ENCODE measurements at regions not wholly inside any gene's neighbourhood (a gene's known extent, or its start where the extent isn't known, plus 50 kb on each side); places are given as distances from the start of the nearest gene placed in this dataset.

- POLR2A ChIA-PET: no interaction called here
- TF ChIP-seq FOXM1 (IDR thresholded peaks at IDR 0.05; ENCODE audit: borderline replicate concordance): no peak
- TF ChIP-seq LEF1 (IDR thresholded peaks at IDR 0.05; ENCODE audit: borderline replicate concordance): no peak
- TF ChIP-seq SP1 (IDR thresholded peaks at IDR 0.05): no peak
- no peak for TF ChIP-seq TARDBP (IDR thresholded peaks at IDR 0.05)
- no peak for TF ChIP-seq BHLHE40 (IDR thresholded peaks at IDR 0.05; ENCODE audit: borderline replicate concordance)
- TF ChIP-seq ARNT (IDR thresholded peaks at IDR 0.05): no peak
- no peak for TF ChIP-seq NFRKB (IDR thresholded peaks at IDR 0.05)
- TF ChIP-seq PKNOX1 (IDR thresholded peaks at IDR 0.05): no peak
- TF ChIP-seq CTBP1 (IDR thresholded peaks at IDR 0.05; ENCODE audit: borderline replicate concordance): no peak
- TF ChIP-seq FOXK2 (IDR thresholded peaks at IDR 0.05): no peak
- TF ChIP-seq L3MBTL2 (conservative IDR thresholded peaks at IDR 0.05): no peak
- TF ChIP-seq HDGF (IDR thresholded peaks at IDR 0.05; ENCODE audit: borderline replicate concordance): no peak
- no peak for TF ChIP-seq SUZ12 (IDR thresholded peaks at IDR 0.05)
- CTCF ChIA-PET: no interaction called here
- no peak for DNase-seq (ENCODE audit: extremely low spot score)
These were observed 302.0 kb downstream of the DUSP10 start for GRCh38 chr1:221439747-221440501.

GRCh38 chr1:221440658-221441057, 301.2 kb downstream of the DUSP10 start:
- DNase-seq (ENCODE audit: extremely low spot score): no peak
- TF ChIP-seq FOXM1 (IDR thresholded peaks at IDR 0.05; ENCODE audit: borderline replicate concordance): no peak
- CTCF ChIA-PET: no interaction called here
- POLR2A ChIA-PET: no interaction called here

- DNase-seq (ENCODE audit: extremely low spot score): no peak
- TF ChIP-seq CTBP1 (IDR thresholded peaks at IDR 0.05; ENCODE audit: borderline replicate concordance): no peak
- TF ChIP-seq PKNOX1 (IDR thresholded peaks at IDR 0.05): no peak
- TF ChIP-seq FOXM1 (IDR thresholded peaks at IDR 0.05; ENCODE audit: borderline replicate concordance): no peak
- POLR2A ChIA-PET: no interaction called here
- CTCF ChIA-PET: no interaction called here
These were observed 299.8 kb downstream of the DUSP10 start for GRCh38 chr1:221442056-221442455.

- TF ChIP-seq NFRKB (IDR thresholded peaks at IDR 0.05): no peak
- TF ChIP-seq TARDBP (IDR thresholded peaks at IDR 0.05): no peak
- no peak for TF ChIP-seq FOXA1 (IDR thresholded peaks at IDR 0.05)
- no peak for TF ChIP-seq ARNT (IDR thresholded peaks at IDR 0.05)
- TF ChIP-seq SUZ12 (IDR thresholded peaks at IDR 0.05): no peak
- no peak for TF ChIP-seq CTBP1 (IDR thresholded peaks at IDR 0.05; ENCODE audit: borderline replicate concordance)
- no peak for TF ChIP-seq HDGF (IDR thresholded peaks at IDR 0.05; ENCODE audit: borderline replicate concordance)
- TF ChIP-seq FOXM1 (IDR thresholded peaks at IDR 0.05; ENCODE audit: borderline replicate concordance): no peak
- TF ChIP-seq ZNF384 (IDR thresholded peaks at IDR 0.05): no peak
- TF ChIP-seq PKNOX1 (IDR thresholded peaks at IDR 0.05): no peak
- POLR2A ChIA-PET: no interaction called here
- DNase-seq (ENCODE audit: extremely low spot score): no peak
- CTCF ChIA-PET: no interaction called here
These were observed 297.5 kb downstream of the DUSP10 start for GRCh38 chr1:221444346-221444745.

- DNase-seq (ENCODE audit: extremely low spot score): no peak
- POLR2A ChIA-PET: no interaction called here
- no peak for TF ChIP-seq ZNF384 (IDR thresholded peaks at IDR 0.05)
- TF ChIP-seq FOXA1 (IDR thresholded peaks at IDR 0.05): no peak
- no peak for TF ChIP-seq ARNT (IDR thresholded peaks at IDR 0.05)
- TF ChIP-seq PKNOX1 (IDR thresholded peaks at IDR 0.05): no peak
- no peak for TF ChIP-seq HDGF (IDR thresholded peaks at IDR 0.05; ENCODE audit: borderline replicate concordance)
- no peak for TF ChIP-seq SP1 (IDR thresholded peaks at IDR 0.05)
- no peak for TF ChIP-seq BHLHE40 (IDR thresholded peaks at IDR 0.05; ENCODE audit: borderline replicate concordance)
- CTCF ChIA-PET: no interaction called here
These were observed 293.2 kb downstream of the DUSP10 start for GRCh38 chr1:221448585-221449175.

- DNase-seq (ENCODE audit: extremely low spot score): no peak
- ChIA-PET CTCF (no interaction called here), POLR2A (no interaction called here)
- no peak for TF ChIP-seq L3MBTL2 (conservative IDR thresholded peaks at IDR 0.05)
- TF ChIP-seq ELF4 (IDR thresholded peaks at IDR 0.05): peak; percentile 82; the same call in 1 of the 2 replicates
These were observed 292.7 kb downstream of the DUSP10 start for GRCh38 chr1:221449194-221449593.

Measured in HEK293T (cell line).